Spinal cord (tissue), 9 donors: ENCODE measurements at regions not wholly inside any gene's neighbourhood (a gene's known extent, or its start where the extent isn't known, plus 50 kb on each side); places are given as distances from the start of the nearest gene placed in this dataset.
A peak's percentile ranks its signal among the peaks of the same experiment; 100 is the strongest.

Experiments used
- DNase-seq, 6 donors: peaks; one replicate each; pipeline versions ENCODE4 v3.0.0 to v3.0.0-alpha.2; 2013 to 2015; ENCODE audit warnings: low spot score in 6 of 6, low read depth in 4 of 6
- H3K27ac ChIP-seq: one replicate; pipeline ENCODE4 v1.5.1; 2013; ENCODE audit warnings: low read depth, low read length, control low read depth
- H3K27me3 ChIP-seq: one replicate; pipeline ENCODE4 v1.6.1; 2013; ENCODE audit warnings: low read length; ENCODE audit not compliant: control insufficient read depth, insufficient read depth
- H3K36me3 ChIP-seq: one replicate; pipeline ENCODE4 v1.6.1; 2013; ENCODE audit warnings: low read length; ENCODE audit not compliant: control insufficient read depth, insufficient read depth
- H3K4me1 ChIP-seq: one replicate; pipeline ENCODE4 v1.6.1; 2013; ENCODE audit warnings: low read length; ENCODE audit not compliant: control insufficient read depth, insufficient read depth
- H3K4me3 ChIP-seq: one replicate; pipeline ENCODE4 v1.5.1; 2013; ENCODE audit warnings: low read depth, low read length, control low read depth
- H3K9me3 ChIP-seq: one replicate; pipeline ENCODE4 v1.6.1; 2013; ENCODE audit warnings: low read length; ENCODE audit not compliant: control insufficient read depth, insufficient read depth
- WGBS: methylation state at CpG from one replicate; pipeline ENCODE4 v1.1.5; 2013; ENCODE audit warnings: missing lambda C conversion rate; ENCODE audit not compliant: insufficient coverage; 5-methylcytosine and 5-hydroxymethylcytosine counted together
- donor health status: healthy.

GRCh38 chr17:77580531-77581270, 377.8 kb upstream of the TNRC6C start:
- Histone ChIP-seq H3K27me3 (no peaks in the 10 kb centered on the region), H3K36me3 (no peaks in the 10 kb centered on the region), H3K4me3 (no peak overlapping the region), H3K4me1 (no peaks in the 10 kb centered on the region), H3K9me3 (no peaks in the 10 kb centered on the region), H3K27ac (no peak overlapping the region)
- DNase-seq = no peak
- WGBS = 43% methylated on average over 2 of the region's 8 CpGs

GRCh38 chr17:77581480-77581879, 377.0 kb upstream of the TNRC6C start:
- H3K36me3 ChIP-seq = no peaks in the 10 kb centered on the region
- no peaks in the 10 kb centered on the region for H3K4me1 ChIP-seq
- H3K27ac ChIP-seq = no peak overlapping the region
- H3K4me3 ChIP-seq = no peak overlapping the region
- no peaks in the 10 kb centered on the region for H3K27me3 ChIP-seq
- 100% methylated on average over 1 of the region's 2 CpGs for WGBS
- no peaks in the 10 kb centered on the region for H3K9me3 ChIP-seq
- DNase-seq = no peak

GRCh38 chr17:77585142-77585860, 373.2 kb upstream of the TNRC6C start:
- WGBS = 100% methylated on average over 3 of the region's 9 CpGs
- H3K27me3 ChIP-seq = no peaks in the 10 kb centered on the region
- no peaks in the 10 kb centered on the region for H3K4me1 ChIP-seq
- no peak for DNase-seq
- no peak overlapping the region for H3K27ac ChIP-seq
- no peaks in the 10 kb centered on the region for H3K9me3 ChIP-seq
- no peak overlapping the region for H3K4me3 ChIP-seq
- no peaks in the 10 kb centered on the region for H3K36me3 ChIP-seq

DNA sequence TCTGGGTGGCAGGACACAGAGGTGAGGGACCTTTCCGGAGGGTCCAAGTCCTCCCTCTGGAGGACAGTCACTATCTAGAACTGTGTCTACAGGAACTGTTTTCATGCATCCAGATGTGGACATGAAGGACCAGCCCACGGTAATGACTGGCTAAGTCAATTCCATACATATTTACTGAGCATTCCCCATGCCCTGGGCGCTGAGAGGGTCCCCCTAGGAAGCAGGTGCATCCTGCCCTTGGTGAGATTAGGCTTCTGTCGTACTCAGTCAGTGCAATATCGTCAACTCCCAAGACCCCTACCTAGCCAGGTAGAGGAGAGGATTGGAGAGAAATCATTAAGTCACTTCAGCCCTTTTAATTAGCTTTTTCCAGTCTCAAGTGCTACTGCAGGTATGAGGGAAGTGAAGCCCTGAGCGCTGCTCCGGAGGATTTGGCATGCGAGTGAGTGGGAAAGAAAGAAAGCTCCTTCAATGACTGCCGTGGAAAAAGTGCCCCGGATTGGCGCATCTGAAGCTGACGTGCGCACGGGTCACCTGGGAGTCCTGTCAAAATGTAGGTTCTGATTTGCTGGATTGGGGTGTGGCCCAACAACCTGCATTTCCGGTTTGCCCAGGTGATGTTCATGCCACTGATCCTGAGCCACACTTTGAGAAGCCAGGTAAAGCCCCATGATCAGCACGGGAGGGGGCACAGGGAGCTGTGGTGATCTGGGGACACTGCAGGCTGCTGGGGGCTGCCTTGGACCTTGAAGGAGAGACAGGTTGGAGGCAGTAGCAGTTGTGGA, 367.4 kb upstream of the TNRC6C start:
- Histone ChIP-seq H3K36me3 (no peaks in the 10 kb centered on the region), H3K27me3 (peaks cover 3% of the 10 kb centered on the region), H3K9me3 (no peaks in the 10 kb centered on the region), H3K4me1 (peaks cover 26% of the 10 kb centered on the region), H3K27ac (no peak overlapping the region), H3K4me3 (no peak overlapping the region)
- no peak for DNase-seq
- 81% methylated on average over 13 of the region's 16 CpGs for WGBS

DNA sequence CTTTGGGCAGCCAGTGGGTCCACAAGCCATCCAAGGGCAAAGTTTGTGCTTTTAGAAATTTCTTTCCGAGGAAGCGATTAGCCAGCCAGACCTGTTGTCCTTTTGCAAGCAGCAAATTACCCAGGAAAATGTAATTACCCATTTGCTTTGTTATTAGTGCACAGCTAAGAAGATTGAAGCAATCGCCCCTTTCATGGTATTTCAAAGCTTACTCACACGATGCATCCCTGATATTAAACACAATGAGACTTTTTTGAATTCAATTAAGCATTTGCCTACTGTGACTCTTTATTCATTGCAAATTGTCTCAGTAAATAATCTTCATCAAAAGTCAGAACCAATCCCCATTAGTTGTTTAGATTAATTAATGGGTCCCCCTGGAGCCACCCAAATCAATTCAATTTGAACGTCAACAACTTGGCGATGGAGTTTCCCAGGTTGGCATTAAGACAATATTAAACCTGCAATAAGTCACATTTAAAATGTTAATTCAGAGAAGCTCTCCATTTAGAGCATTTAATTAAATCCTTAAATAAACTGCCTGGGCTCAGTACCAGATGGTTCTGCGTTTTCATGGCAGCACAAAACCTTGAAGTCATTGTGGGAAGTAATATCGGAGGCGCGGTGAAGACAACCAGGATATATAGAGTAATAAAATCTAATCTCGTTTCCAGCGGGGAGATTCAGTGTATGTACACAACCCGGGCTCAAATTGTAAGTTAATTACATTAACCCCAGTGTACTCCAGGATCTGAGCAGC, 366.2 kb upstream of the TNRC6C start:
- Histone ChIP-seq H3K27ac (no peak overlapping the region), H3K36me3 (no peaks in the 10 kb centered on the region), H3K27me3 (peaks cover 3% of the 10 kb centered on the region), H3K9me3 (no peaks in the 10 kb centered on the region), H3K4me3 (no peak overlapping the region), H3K4me1 (peaks cover 37% of the 10 kb centered on the region)
- 38% methylated on average over 2 of the region's 13 CpGs for WGBS
- DNase-seq = peak in 2 of 6 donors; percentile 71 to 95

GRCh38 chr17:77593081-77593480, 365.4 kb upstream of the TNRC6C start:
- H3K36me3 ChIP-seq = peaks cover 2% of the 10 kb centered on the region
- no peak for DNase-seq
- peaks cover 3% of the 10 kb centered on the region for H3K27me3 ChIP-seq
- no peak overlapping the region for H3K27ac ChIP-seq
- H3K9me3 ChIP-seq = no peaks in the 10 kb centered on the region
- WGBS = 87% methylated on average over 3 of the region's 5 CpGs
- no peak overlapping the region for H3K4me3 ChIP-seq
- H3K4me1 ChIP-seq = peaks cover 45% of the 10 kb centered on the region

DNA sequence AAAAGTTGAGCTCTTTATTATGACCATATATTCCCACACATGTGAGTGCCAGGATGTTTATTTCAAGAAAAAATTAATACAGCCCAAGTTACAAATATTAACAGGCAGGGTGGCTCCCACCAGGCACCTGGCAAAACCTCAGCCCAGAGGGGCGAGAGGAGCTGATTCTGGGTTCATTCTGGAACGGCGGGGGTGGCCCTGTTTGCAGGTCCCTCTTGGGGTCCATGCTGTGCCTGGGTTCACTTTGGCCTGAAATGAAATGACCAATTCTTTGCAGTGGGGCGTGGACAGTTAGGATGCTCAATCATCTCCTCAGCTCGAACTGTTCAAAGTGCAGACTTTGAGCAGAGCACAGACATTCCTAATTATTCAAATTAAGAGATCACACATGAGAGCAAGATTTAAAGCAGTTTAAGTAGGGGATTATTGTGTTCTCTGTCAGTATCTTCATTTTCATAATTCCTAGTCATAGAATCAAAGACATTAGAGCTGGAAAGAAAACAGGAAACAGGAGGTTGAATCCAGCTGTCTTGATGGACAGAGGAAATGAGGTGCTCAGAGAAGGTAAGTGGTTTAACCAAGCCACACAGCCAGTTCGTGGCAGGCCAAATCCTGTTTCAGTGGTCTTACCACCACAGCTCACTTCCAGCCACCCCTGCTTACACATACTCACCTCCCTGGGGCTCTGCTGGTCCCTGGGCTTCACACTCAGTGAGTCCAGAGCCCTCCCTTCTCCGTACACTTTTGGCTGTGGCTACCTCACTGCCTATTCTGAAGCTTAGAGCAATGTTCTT, 363.9 kb upstream of the TNRC6C start:
- Histone ChIP-seq H3K4me3 (no peak overlapping the region), H3K4me1 (peaks cover 49% of the 10 kb centered on the region), H3K27ac (no peak overlapping the region), H3K27me3 (peaks cover 3% of the 10 kb centered on the region), H3K36me3 (peaks cover 4% of the 10 kb centered on the region), H3K9me3 (no peaks in the 10 kb centered on the region)
- WGBS = 89% methylated on average over 5 of the region's 7 CpGs
- DNase-seq = no peak

DNA sequence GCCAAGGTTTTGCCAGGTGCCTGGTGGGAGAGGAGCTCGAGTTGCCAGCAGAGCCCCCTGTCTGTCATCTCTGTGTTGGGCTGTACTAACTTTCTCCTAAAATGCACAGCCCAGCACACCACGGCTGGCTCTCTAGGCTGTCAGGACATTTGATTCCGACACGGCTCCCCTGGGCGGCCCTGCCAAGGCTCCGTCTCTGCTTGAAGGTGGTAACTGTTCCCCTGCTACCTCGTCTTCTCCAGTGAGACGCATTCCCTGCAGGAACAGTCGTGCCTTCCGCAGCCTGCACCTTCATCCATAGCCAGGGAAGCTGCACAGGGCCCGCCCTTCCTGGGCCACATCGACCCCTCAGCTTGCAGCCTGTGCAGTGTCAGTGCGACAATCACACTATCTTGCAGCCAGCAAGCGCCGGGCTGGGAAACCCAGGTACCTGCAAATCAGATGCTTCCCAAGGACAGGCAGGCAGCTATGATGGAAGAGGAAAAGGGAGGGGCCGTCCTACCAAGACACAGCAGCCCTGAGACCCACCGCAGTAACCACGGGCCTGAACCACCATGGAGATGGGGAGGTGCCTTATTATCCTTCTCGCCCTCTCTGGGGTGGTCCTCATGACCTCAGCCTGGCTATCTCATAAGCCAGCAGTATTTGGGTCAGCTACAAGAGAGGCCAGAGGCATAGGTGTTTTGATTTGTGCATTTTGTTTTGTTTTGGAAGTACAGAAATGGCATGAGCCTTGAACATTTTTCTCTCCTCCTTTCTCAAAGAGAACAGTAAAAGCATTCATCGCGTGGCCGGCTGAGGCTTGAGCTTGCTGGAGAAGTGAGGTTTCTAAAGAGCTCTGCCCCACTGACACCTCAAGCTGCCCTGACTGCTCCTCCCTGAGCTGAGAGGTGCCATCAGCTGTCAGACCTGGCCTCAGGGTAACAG, 361.7 kb upstream of the TNRC6C start:
- Histone ChIP-seq H3K4me3 (no peak overlapping the region), H3K27ac (peak overlapping the region; percentile 15), H3K9me3 (no peaks in the 10 kb centered on the region), H3K4me1 (peaks cover 48% of the 10 kb centered on the region), H3K27me3 (no peaks in the 10 kb centered on the region), H3K36me3 (peaks cover 4% of the 10 kb centered on the region)
- DNase-seq = peak in 1 of 6 donors; percentile 54
- WGBS = 66% methylated on average over 16 of the region's 22 CpGs
